Neutrophil (primary cell): ENCODE measurements at regions not wholly inside any gene's neighbourhood (a gene's known extent, or its start where the extent isn't known, plus 50 kb on each side); places are given as distances from the start of the nearest gene placed in this dataset.

Experiments
- H3K27ac ChIP-seq: fragments of 200-600 bp; sonication (generic); 2 replicates; pipeline ENCODE4 v1.5.1; 2016; ENCODE audit warnings: mild to moderate bottlenecking, moderate library complexity
- H3K27me3 ChIP-seq: fragments of 200-600 bp; sonication (generic); 2 replicates; pipeline ENCODE4 v1.6.0; 2016; ENCODE audit warnings: mild to moderate bottlenecking
- H3K36me3 ChIP-seq: fragments of 200-600 bp; sonication (generic); 2 replicates; pipeline ENCODE4 v1.5.1; 2017
- H3K4me1 ChIP-seq, 2 experiments: fragments of 200-600 bp in 1 of 2; sonication (generic) in 1 of 2; 1 replicate in 1 of 2; 2 replicates in 1 of 2; pipeline versions ENCODE4 v1.5.1 to v1.6.1; 2013 to 2016; ENCODE audit warnings: low read depth in 1 of 2, low read length in 1 of 2, mild to moderate bottlenecking in 1 of 2, moderate library complexity in 1 of 2; ENCODE audit not compliant: control insufficient read depth in 1 of 2, insufficient read depth in 1 of 2
- H3K4me3 ChIP-seq, 2 experiments: fragments of 200-600 bp in 1 of 2; sonication (generic) in 1 of 2; 1 replicate in 1 of 2; 2 replicates in 1 of 2; pipeline ENCODE4 v1.5.1; 2013 to 2016; ENCODE audit warnings: low read depth in 1 of 2, low read length in 1 of 2, mild to moderate bottlenecking in 1 of 2, moderate library complexity in 1 of 2
- H3K9me3 ChIP-seq: fragments of 200-600 bp; sonication (generic); 2 replicates; pipeline ENCODE4 v1.5.1; 2016
- TF ChIP-seq, protein P1 (sequence below): fragments of 200-600 bp; sonication (generic); IDR thresholded peaks from 2 replicates; pipeline ENCODE4 v1.5.1; 2016; ENCODE audit warnings: antibody characterized with exemption

DNA sequence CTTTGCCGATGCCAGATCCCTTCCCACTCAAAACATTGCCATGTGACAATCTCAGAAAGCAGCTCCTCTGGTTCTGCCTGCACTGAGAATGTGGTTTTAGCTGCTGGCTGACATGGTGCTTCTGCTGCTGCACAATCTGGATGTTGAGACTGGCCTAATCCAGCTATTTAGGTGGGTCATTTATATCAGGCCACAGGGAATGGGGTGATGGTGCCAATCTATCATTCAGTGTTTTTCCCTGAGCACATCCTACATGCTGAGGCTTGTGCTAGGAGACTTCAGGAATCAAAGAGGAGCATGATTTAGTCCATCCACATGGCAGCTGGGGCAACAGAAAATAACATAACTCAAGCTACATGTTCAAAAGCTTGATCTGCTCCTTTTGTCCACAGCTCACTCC, 144.7 kb downstream of the CYRIA start:
- no peaks in the 10 kb centered on the region for H3K4me1 ChIP-seq
- no peak overlapping the region for H3K4me3 ChIP-seq
- H3K27ac ChIP-seq, result no peak overlapping the region
- peaks cover 9% of the 10 kb centered on the region for H3K27me3 ChIP-seq
- TF ChIP-seq, protein P1, sequence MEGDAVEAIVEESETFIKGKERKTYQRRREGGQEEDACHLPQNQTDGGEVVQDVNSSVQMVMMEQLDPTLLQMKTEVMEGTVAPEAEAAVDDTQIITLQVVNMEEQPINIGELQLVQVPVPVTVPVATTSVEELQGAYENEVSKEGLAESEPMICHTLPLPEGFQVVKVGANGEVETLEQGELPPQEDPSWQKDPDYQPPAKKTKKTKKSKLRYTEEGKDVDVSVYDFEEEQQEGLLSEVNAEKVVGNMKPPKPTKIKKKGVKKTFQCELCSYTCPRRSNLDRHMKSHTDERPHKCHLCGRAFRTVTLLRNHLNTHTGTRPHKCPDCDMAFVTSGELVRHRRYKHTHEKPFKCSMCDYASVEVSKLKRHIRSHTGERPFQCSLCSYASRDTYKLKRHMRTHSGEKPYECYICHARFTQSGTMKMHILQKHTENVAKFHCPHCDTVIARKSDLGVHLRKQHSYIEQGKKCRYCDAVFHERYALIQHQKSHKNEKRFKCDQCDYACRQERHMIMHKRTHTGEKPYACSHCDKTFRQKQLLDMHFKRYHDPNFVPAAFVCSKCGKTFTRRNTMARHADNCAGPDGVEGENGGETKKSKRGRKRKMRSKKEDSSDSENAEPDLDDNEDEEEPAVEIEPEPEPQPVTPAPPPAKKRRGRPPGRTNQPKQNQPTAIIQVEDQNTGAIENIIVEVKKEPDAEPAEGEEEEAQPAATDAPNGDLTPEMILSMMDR, result no peak
- H3K9me3 ChIP-seq, result no peaks in the 10 kb centered on the region
- H3K36me3 ChIP-seq, result no peaks in the 10 kb centered on the region

DNA sequence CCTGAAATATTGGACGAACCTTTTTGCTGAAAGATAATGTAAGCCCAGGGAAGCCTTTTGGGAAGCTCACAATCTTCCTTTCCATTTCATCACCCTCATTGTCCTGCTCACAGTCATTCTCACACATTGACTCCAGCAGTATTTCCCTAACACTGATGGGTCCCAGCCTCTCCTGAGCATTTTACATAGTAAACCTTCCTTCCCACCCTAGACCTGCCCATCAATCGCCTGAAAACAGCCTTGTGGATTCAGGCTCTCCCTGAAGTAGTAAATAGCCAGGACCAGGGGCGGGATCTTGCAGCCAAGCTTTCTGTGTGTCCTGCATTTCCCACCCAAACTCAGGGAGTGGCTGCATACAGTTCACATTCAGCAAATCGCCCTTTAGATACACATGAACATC, 149.9 kb downstream of the CYRIA start:
- Histone ChIP-seq H3K27ac (no peak overlapping the region), H3K4me1 (no peaks in the 10 kb centered on the region), H3K27me3 (peaks cover 47% of the 10 kb centered on the region), H3K9me3 (no peaks in the 10 kb centered on the region), H3K4me3 (no peak overlapping the region), H3K36me3 (no peaks in the 10 kb centered on the region)
- TF ChIP-seq, protein P1, result no peak

DNA sequence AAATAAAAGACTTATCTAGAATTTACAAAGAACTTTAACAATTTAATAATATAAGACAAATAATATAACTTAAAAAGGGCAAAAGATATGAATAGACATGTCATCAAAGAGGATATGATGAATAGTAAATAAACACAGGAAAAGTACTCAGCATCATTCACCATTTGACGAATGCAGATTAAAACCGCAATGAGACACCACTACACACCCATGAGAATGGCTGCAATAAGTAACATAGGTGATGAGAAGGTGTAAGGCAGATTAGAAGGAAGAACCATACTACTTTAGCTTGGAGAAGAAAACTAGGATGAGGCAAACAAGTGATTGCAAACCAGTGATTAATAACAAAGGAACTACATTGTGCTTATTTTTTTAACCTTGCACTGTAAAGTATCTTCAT, 152.0 kb downstream of the CYRIA start:
- H3K36me3 ChIP-seq, result no peaks in the 10 kb centered on the region
- no peaks in the 10 kb centered on the region for H3K4me1 ChIP-seq
- no peak overlapping the region for H3K27ac ChIP-seq
- no peaks in the 10 kb centered on the region for H3K9me3 ChIP-seq
- no peak overlapping the region for H3K4me3 ChIP-seq
- TF ChIP-seq, protein P1, result no peak
- H3K27me3 ChIP-seq, result peaks cover 63% of the 10 kb centered on the region

DNA sequence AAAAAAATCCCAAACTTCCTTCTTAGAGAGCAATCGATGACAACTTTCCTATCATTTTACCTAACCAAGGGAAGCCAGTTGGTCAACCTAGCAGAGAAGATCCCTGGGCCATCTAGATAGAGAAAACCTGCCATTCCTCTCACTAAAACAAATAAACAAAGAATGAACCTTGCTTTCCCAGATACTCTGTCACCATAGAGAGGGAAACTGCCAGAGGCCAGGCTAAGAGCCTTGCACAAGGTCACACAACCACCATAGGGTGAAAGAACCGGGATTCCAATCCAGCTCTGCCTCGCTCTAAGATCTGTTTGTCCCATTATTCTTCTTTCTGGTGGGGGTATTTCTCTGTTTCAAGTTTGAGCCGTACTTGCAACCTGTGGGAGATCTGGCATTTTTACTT, 154.6 kb downstream of the CYRIA start:
- TF ChIP-seq, protein P1, result no peak
- Histone ChIP-seq H3K27me3 (peaks cover 86% of the 10 kb centered on the region), H3K27ac (no peak overlapping the region), H3K36me3 (no peaks in the 10 kb centered on the region), H3K9me3 (no peaks in the 10 kb centered on the region), H3K4me3 (no peak overlapping the region), H3K4me1 (no peaks in the 10 kb centered on the region)

DNA sequence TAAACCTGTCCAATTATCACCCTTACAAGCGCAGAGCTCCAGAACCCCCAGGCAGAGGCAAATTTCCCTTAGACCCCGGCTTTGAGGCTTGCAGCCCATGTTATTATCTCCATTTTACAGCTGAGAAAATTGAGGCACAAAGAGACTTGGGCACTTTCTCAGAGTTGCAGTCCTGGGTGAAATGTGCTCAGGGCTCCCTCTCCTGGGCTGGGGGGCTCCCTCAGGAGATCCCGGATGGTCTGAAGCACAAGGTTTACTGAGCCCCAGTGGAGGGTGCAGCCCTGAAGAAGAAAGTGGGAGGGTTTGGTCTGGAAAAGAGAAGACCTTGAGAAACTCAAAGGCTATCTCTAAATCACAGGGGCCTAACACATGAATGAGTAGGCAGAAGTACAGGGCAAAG, 156.6 kb downstream of the CYRIA start:
- Histone ChIP-seq H3K9me3 (no peaks in the 10 kb centered on the region), H3K27ac (no peak overlapping the region), H3K36me3 (no peaks in the 10 kb centered on the region), H3K4me3 (no peak overlapping the region), H3K4me1 (no peaks in the 10 kb centered on the region), H3K27me3 (peaks cover 72% of the 10 kb centered on the region)
- TF ChIP-seq, protein P1, result no peak

DNA sequence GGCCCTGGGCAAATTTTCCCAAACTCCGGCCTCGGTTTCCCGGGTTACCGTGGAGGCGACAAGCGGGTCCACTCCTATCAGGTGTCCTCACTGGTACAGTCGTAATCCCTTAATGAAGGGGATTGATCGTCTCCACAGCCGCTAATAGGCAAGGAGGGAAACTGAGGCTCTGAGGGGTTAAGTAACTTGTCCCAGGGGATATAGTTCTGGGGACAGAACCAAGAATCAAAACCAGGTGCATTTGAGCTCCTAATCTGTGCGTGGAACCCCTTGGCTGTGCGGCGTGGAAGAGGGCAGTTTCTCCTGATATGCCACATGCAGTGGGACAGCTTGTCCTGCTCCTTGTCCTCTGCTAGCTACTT, 157.2 kb downstream of the CYRIA start:
- Histone ChIP-seq H3K4me3 (no peak overlapping the region), H3K36me3 (no peaks in the 10 kb centered on the region), H3K9me3 (no peaks in the 10 kb centered on the region), H3K27ac (no peak overlapping the region), H3K27me3 (peaks cover 69% of the 10 kb centered on the region), H3K4me1 (no peaks in the 10 kb centered on the region)
- TF ChIP-seq, protein P1, result no peak
